ENCODE measurements at regions not wholly inside any gene's neighbourhood (a gene's known extent, or its start where the extent isn't known, plus 50 kb on each side); places are given as distances from the start of the nearest gene placed in this dataset.
"Not testable (repeated sequence)": the region's sequence is repeated elsewhere in the genome, so short reads cannot be mapped to it uniquely, and the experiment has no call there.

GRCh38 chr14:86083616-86084015, 553.7 kb downstream of the FLRT2 start:
- H3K27me3 Mint-ChIP-seq (ENCODE audit: insufficient read depth) = no peaks in the 10 kb centered on the region
- no peak for DNase-seq
- TF ChIP-seq, protein P1, sequence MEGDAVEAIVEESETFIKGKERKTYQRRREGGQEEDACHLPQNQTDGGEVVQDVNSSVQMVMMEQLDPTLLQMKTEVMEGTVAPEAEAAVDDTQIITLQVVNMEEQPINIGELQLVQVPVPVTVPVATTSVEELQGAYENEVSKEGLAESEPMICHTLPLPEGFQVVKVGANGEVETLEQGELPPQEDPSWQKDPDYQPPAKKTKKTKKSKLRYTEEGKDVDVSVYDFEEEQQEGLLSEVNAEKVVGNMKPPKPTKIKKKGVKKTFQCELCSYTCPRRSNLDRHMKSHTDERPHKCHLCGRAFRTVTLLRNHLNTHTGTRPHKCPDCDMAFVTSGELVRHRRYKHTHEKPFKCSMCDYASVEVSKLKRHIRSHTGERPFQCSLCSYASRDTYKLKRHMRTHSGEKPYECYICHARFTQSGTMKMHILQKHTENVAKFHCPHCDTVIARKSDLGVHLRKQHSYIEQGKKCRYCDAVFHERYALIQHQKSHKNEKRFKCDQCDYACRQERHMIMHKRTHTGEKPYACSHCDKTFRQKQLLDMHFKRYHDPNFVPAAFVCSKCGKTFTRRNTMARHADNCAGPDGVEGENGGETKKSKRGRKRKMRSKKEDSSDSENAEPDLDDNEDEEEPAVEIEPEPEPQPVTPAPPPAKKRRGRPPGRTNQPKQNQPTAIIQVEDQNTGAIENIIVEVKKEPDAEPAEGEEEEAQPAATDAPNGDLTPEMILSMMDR (IDR thresholded peaks at IDR 0.05) = no peak
- no peaks in the 10 kb centered on the region for H3K4me1 Mint-ChIP-seq (ENCODE audit: low read depth)
- H3K36me3 Mint-ChIP-seq (ENCODE audit: low read depth) = no peaks in the 10 kb centered on the region
- peaks cover 6% of the 10 kb centered on the region; the same call in 1 of the 2 replicates for H3K9me3 Mint-ChIP-seq
- H3K27ac Mint-ChIP-seq = no peak overlapping the region
- H3K4me3 Mint-ChIP-seq = no peak overlapping the region

DNA sequence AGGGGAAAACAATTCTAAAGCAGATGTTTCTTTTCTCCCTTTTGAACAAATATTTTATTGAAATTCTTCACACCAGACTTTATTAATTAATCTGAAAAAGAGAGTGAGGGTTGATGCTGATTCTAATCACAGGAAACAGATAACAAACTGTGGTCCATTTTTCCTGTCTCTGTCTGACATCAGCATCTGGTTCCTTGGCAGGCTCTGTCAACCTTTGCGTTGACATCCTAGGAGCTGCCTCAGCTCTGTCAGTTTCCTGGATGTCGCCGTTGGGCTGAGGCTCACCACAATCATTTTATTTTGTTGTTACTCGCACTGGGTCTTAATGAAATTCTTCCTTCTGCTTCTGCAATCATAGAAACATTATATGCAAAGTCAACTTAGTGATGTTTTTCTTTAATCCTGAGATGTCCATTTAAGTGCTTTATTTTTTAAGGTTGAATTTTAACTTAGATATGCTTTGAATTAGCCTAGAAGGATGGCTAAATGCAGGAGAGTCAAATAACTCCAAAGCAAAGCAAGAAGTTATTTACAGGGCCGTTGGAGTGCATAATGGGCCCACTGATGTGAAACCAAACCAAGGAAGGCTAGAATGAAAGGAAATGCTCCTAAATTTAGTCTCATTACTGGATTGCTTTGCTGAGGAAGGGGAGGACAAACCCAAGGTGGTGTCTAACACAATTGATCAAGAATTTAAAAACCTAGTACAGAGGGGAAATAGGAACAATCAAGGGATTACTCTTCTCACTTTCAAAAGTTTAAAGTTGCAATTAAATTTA, 542.4 kb downstream of the FLRT2 start:
- Mint-ChIP-seq H3K4me3 (no peak overlapping the region), H3K9me3 (no peaks in the 10 kb centered on the region), H3K36me3 (ENCODE audit: low read depth) (no peaks in the 10 kb centered on the region), H3K4me1 (ENCODE audit: low read depth) (no peaks in the 10 kb centered on the region), H3K27me3 (ENCODE audit: insufficient read depth) (no peaks in the 10 kb centered on the region), H3K27ac (no peak overlapping the region)
- TF ChIP-seq, protein P1 (IDR thresholded peaks at IDR 0.05) = no peak
- DNase-seq = no peak

GRCh38 chr14:86066651-86067050, 536.7 kb downstream of the FLRT2 start:
- Mint-ChIP-seq H3K9me3 (no peaks in the 10 kb centered on the region), H3K27ac (no peak overlapping the region), H3K36me3 (ENCODE audit: low read depth) (no peaks in the 10 kb centered on the region), H3K4me3 (no peak overlapping the region), H3K4me1 (ENCODE audit: low read depth) (no peaks in the 10 kb centered on the region), H3K27me3 (ENCODE audit: insufficient read depth) (no peaks in the 10 kb centered on the region)
- DNase-seq = no peak
- TF ChIP-seq, protein P1 (IDR thresholded peaks at IDR 0.05) = no peak

GRCh38 chr14:86065407-86065806, 535.5 kb downstream of the FLRT2 start:
- H3K27me3 Mint-ChIP-seq (ENCODE audit: insufficient read depth) = no peaks in the 10 kb centered on the region
- no peaks in the 10 kb centered on the region for H3K9me3 Mint-ChIP-seq
- no peaks in the 10 kb centered on the region for H3K36me3 Mint-ChIP-seq (ENCODE audit: low read depth)
- H3K4me1 Mint-ChIP-seq (ENCODE audit: low read depth) = no peaks in the 10 kb centered on the region
- TF ChIP-seq, protein P1 (IDR thresholded peaks at IDR 0.05) = no peak
- H3K27ac Mint-ChIP-seq = no peak overlapping the region
- no peak overlapping the region for H3K4me3 Mint-ChIP-seq
- DNase-seq = no peak

- H3K27ac Mint-ChIP-seq; H3K27me3 Mint-ChIP-seq (ENCODE audit: insufficient read depth); H3K4me1 Mint-ChIP-seq (ENCODE audit: low read depth); DNase-seq; H3K4me3 Mint-ChIP-seq; H3K36me3 Mint-ChIP-seq (ENCODE audit: low read depth); H3K9me3 Mint-ChIP-seq: not testable (repeated sequence)
Measured at GRCh38 chr14:86064595-86064994, 534.7 kb downstream of the FLRT2 start.

- Mint-ChIP-seq H3K9me3 (no peaks in the 10 kb centered on the region), H3K4me1 (ENCODE audit: low read depth) (no peaks in the 10 kb centered on the region), H3K36me3 (ENCODE audit: low read depth) (no peaks in the 10 kb centered on the region), H3K27me3 (ENCODE audit: insufficient read depth) (no peaks in the 10 kb centered on the region), H3K27ac (no peak overlapping the region), H3K4me3 (no peak overlapping the region)
- DNase-seq = peak; percentile 9
- TF ChIP-seq, protein P1 (IDR thresholded peaks at IDR 0.05) = peak; percentile 88
Measured at GRCh38 chr14:86057018-86057667, 527.2 kb downstream of the FLRT2 start.
